OCI-M1 (cell line): ENCODE measurements at regions not wholly inside any gene's neighbourhood (a gene's known extent, or its start where the extent isn't known, plus 50 kb on each side); places are given as distances from the start of the nearest gene placed in this dataset.

Experiments used
- DNase-seq: peaks from one replicate; lab custom pipeline; 2025; lab: John Stamatoyannopoulos, UW

DNA sequence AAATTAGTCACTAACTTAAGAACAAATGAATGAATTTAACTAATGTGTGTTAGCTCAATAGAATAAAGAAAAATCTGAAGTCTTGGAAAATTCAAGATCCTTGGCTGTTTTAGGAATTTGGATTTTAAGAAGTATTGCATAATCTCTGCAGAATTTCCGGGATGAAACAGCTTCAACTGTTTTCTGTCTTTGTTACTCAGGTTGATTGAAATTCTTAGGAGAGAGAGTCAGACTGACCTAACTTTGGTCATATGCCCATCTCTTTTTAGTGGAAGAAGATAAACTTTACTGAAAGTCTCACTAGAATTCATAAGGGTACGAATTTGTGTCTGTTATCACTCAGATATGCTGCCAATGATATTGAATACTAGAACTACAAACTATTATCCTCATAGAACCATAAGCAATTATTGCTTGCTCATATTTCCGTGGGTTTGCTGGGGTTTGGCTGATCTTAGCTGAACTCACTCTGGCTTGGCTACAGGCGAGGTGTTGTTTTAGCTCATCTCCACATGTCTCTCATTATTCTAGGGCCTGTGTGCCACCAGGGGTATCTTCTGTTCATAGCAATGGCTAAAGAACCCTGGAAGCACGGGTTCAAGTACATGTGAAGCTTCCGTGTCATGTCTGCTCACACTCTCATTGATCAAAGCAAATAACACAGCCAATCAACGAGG is 257.4 kb upstream of the NOVA1 start:
- no peak for DNase-seq

DNA sequence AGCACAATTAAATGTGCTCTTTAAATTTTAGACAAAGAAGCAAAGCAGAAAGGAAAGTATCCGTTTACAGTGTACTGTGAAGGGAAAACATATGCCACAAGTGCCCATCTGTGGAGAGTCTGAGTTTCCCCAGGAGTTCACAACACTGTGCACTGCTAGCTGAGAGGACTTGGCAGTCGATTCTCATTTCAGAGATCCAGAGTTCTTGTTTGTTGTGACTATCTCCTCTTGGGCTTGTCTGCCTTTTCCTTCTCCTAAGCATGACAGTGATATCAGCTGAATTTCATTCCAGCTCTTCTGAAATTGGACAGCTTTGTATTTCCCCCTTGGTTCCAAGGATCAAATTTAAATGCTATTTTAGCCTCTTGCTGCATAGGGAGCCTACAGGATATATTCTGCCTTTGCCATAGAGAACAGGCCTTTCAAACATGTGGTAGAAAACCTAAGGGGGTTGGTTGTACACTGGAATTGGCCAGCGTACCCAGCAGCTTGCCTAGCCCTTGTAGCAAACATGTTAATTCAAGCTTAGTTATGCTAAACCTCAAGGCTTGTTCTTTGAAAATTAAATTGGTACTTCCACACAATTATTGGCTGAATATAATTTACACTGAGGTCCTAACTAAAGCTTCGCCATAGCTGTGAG is 259.2 kb upstream of the NOVA1 start:
- DNase-seq, result no peak

DNA sequence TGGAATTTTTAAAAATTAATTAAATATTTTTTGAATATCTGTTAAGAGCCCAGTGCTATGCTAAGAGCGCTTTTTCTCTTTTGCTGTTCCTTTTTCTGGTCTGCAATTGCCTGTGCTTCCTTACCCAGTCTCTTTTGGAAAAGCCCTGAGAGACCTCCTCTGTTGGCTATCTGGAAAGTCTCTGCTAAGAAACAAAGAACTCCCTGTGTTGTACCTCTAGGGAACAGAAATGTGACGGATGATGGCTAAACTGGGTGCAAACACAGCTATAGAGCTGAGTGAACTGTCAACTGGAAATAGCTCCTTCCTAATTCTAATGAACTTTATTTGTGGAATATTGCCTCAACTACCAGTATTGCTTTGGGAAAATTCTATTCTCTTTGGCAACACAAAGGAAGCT is 261.6 kb upstream of the NOVA1 start:
- no peak for DNase-seq

DNA sequence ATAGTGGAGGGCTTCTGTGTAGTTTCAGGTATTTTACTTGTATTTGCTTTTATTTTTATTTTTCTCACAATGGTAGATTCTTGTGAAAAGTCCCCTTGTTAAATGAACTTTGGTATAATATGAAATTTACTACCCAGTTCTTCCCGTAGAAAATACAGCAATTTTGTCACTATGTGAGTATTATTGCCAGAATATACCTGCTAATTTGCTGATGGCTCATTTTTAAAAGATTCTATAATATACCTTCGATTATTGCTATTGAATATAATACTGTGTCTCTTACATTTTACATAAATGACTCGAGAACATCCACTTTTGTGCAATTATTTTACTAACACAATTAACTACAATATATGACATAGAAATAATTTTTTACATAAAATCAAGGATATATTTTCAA is 262.3 kb upstream of the NOVA1 start:
- DNase-seq, result no peak

DNA sequence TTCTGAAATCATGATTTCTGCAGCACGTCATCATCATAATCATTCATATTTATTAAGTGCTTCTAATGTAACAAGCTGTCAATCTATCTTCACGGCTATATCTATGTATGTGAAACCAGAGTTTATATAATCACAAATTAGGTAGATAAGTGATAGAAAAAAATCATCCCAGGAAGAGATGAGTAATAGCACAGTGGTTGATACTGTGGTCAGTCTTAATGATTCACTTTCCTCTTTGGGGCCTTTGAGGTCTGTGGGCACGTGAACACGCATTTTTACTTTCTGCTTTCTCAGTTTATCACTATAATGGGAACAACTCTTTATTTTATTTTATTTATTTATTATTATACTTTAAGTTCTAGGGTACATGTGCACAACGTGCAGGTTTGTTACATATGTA is 265.9 kb upstream of the NOVA1 start:
- DNase-seq, result no peak

DNA sequence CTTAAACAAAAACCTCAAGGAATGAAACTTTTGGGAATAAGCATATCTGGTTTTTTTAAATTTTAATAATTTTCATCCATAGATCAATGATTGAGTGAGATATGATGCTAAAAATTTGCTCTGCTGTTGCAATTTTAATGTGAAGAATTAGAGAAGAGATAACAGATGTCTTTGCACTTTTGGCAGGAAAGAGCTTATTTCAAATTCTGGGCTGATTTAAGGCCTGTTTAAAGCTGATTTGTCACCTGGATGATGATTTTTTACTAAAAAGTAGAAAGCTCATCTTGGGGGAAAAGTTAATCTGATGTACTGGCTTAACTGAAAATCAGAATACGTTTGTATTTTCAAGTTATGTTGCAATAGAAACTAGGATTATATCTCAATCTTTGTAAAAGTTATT is 268.9 kb upstream of the NOVA1 start:
- DNase-seq, result no peak

DNA sequence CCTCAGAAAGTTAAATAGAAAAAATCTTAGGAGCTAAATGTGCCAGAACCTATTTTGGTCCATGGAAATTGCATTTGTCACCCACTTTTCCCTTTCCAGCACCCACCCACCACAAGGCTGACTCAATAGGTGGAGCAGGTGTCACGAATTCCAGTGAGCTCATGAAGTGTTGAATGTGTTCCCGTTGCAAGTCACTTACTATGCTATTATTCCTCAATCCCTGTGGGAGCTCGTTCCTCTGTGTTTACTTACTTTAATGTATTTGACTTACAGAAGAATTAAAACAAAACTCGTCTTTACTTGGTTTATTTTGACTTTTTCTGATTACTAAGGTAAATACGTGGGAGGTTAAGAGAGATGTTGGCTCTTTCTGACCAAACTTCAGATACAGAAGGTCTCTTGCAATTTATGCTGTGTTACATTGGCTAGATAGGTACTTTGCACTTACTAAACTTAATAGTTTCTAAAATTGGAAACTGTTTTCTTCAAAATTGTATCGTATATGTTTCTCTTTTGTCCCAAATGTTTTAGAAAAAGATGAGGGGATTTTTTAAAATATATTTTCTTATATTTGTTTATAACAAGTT is 269.4 kb upstream of the NOVA1 start:
- no peak for DNase-seq

DNA sequence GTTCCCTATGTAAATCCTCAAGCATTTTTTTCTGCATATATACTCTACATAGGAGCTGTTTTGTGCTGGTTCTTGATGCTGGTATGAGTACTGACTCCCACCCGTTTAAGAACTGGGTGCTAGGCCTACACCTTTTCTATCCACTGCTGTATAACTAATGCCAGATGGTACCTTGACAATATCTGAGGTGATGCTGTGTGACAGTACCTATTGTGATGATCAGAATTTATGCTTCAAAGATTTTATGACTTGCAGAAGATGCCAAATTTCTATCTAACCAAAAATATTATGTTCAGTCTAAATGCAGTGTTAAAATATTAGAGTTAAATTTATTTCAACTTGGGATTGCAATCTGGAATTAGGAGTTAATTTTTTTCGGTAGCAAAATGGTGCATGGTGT is 272.3 kb upstream of the NOVA1 start:
- no peak for DNase-seq

DNA sequence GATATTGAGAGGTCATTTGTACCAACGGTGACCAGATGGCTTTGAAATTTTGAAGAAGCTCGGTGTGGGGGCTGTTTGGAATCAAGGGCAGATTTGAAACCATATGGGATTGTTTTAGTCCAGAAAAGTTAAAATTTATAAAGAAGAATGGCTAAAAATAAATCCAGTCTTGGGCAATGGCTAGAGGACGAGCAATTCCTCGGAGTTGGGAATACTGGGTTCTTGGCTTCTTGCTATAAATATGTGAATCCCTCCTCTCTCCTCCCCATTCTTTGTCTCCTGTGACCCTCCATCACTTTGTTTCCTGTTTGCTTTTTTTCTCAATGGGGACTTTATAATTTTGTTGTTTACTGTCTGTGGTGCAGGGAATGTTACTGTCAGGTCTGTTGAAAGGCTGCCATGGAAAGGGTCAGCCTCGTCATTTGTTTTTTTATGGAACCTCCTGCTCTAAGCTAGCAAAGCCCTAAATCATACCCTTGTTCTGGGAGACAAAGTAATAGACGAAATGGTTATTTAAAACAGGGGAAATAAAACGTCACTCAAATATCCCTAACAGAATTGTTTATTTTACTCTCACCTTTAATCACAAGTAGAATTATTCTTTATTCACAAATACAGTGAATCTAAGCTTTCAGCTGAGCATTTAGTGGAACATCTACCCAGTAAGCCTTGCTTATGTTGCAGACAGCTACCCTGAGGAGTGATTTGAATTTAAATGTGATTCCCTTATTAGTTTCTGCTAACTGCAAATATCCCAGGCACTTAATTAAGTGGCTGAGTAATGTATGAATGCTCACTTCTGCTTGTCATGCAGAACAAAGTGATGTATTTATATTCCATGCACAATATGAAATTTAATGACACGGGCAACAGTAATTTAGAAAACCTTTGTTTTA is 273.1 kb upstream of the NOVA1 start:
- DNase-seq, result no peak

DNA sequence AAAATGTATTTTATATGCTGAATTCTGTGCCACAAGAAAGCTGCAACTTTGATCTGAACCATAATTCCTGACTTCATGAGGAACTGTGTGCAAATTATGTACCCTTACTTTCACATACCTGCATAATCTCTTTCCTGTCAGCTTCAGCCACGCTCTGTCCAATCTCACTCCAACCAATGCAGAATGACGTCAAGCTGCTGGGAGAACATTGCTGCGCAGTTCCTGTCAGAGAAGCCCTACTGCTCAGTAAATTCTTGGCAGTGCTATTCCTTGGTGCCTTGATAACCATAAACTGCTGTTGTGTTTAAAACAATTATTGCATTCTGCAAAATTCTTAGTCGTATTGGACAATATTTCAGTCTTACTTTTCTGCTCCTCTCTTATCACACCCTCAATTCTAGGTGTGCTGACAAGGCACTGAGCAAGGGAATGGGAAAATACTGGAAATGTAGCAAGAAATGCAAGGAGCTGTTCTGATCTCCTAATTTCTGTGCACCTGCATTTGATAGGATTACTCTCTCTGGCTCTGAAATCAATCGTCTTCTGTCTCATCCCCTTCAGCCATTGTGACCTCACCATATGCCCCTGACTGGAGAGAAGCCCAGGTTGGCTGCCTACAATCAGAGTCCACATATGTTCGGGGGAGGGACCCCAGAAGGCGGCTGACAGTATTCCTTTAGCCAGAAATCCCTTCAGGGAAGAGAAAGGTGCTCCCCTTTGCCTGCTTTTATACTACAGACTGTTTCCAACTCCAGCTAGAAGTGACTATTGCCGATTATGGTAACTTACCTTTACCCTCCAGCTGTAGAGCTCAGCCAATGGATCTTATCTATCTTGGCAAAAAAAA is 274.9 kb upstream of the NOVA1 start:
- DNase-seq, result no peak

DNA sequence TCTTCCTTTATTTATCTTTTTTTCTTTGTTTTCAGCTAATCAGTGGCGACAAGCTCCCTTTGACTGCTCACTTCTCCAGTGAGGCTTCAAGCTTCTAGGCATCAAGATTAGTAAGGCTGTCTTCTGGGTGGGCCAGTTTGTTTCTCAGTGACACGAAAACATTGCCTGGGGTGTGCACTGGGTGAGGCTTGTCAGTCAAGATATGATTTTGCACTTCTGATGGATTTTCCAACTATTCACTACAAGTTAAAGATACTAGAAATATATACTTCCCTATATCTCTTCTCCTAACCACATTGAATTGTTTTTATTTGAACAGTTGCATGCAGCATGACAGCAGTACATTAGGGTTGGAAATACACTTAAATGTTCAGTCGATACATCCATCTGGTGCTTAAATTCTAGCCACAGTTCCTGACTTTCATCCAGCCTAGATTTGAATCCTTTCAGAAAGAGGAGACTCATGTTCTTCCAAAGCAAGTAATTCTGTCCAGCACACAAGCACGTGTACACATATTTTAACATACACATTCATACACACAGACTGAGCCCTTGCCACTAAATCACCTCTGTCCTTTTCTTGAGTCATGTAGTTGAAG is 275.6 kb upstream of the NOVA1 start:
- no peak for DNase-seq

DNA sequence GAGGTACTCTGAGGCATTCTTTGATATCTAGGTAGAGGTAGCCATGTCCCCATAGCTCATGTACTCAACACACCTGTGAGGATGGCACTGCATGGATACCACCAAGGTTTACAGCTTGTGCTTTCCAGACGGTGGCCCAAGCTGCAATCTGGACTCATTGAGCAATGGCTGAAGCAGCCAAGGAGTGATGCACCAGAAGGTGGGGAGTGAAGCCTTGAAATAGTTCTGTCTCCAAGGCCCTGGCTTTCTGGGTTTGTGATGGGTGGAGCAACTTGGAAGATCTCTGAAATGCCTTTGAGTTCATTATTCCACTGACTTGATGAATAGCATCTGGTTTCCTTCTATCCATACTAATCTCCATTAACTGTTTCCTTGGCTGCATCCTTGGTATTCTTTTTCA is 290.0 kb upstream of the NOVA1 start:
- no peak for DNase-seq

DNA sequence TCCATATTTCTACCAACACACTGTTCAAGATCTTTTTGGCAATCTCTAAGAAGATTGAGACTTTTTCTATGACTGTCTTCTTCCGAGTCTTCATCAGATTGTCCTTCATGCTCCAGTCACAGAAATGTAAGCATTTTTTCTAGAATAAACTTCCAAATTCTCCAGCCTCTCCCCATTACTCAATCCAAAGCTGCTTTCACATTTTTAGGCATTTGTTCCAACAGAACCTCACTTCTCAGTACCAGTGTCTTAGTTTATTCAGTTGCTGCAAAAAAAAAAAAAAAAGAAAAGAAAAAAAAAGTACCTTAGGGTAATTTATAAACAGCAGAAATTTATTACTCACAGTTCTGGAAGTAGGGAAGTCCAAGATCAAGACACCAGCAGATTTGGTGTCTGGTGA is 290.8 kb upstream of the NOVA1 start:
- DNase-seq, result no peak

DNA sequence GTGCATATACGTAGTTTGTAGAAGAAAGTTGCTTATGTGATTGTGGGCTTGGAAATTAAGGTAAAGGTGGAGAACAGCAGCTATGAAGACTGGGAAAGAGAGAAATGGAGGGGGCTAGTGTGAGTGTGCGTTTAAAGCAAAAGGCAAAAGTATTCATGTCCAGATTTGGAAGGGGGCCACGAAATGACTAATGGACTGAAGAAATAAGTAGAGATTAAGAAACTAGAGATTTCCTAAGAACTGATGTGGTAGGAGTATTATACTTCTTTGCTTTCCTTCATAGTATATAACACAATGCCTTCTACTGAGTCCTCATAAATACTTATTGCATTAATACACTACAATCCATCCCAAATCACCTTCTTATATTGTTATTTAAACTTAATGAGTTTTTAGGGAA is 298.6 kb upstream of the NOVA1 start:
- no peak for DNase-seq

DNA sequence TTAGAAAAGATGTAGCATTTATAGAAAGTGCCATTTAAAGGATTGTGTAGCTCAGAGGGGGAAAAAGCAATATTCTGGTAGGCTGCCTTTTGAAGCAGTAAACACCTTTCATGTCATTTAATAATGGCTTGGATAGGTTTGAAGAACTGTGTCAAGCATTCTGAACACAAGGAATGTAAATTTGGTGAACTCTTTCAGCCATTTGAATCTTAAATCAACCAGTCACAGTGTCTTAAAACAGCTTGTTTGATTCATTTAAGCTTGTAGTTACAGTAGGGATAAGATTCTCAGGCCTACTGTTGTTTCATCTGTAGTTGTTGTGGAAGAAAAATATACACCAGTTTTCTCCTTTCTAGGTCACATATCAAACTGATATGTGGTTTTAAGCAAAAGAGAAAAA is 299.4 kb upstream of the NOVA1 start:
- no peak for DNase-seq

DNA sequence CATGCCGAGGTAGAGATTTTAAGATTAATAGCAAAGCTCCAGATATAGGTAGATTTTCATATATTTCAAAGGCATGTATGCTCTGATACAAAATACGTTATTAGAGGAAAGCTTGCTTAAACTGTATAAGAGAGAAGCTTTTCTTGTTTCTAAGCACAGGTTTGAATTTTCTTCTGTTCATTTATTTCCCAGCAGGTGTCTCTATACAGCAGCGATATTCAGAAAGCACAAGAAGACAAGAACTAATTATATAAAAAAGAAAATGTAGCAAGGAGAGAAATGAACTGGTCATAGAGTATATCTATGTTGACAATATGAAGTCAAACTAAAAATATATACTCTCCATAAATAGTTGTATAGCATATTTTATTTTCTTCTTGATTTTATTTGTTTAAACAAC is 307.4 kb upstream of the NOVA1 start:
- DNase-seq, result no peak

DNA sequence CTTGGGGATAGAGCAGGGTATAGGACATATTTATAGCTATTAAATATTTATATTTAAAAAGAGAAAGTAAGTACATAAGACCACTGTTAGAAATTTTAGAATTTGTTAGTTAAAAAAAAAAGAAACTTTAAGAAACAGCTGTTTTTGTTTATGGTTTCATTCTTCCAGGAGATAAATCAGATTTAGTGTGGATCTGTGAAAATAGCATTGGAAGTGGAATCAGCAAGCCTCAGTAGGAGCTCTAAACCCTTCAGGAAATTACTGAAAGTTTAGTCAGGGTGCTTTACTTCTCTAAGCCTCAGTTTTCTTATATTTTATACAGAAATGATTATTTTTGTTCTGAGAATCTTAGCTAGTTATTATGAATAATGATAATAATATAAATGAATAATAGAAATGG is 316.0 kb upstream of the NOVA1 start:
- no peak for DNase-seq

DNA sequence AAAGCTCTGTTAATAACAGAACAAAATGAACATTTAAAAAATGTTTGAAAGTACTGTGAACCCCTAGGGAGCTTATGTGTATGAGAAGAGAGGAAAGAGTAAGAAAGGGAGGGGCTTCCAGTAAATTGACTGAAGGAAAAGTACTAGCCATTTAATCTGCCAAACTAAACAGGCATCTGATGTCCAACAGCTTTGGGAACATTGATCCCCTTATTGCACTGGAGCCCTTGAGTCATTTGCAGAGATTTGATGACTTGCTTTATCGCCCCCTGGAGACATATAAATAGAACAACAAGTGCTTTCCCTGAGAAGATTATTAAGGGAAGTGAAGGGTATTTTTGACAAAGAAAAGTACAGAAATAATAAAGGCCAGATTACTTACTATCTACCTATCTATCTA is 319.3 kb upstream of the NOVA1 start:
- DNase-seq, result peak; percentile 22

DNA sequence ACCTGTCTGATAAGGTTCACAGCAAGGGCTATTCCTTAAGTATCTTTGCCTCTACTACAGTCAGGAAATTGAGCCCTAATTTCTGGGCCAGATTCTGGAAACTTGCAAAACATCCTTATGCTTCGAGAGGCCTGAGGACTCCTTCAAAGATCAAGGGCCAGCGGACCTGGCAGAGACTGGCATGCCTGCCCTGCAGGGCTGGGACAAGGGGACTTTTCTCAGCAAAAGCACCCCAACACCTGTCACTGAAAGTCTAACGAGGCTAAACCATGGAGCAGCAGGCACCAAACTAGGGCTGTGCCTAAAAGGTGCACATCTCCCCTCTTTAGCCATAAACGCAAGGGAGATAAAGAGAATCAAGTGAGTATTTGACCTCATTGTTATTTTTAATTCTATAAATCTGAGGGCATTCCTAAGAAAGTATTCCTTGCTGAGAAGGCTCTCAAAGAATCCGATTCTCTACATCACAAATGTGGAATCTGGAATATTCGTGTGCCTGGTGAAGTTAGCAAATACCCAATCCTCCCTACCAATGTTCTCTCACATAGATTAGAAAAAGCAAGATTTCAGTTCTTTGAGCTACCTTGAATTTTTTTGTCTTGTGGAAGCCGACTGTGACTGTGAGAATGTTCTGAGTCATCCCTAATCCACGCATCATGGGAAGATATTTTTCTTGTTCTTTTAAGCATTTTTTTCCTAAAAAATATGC is 328.2 kb upstream of the NOVA1 start:
- DNase-seq, result no peak

DNA sequence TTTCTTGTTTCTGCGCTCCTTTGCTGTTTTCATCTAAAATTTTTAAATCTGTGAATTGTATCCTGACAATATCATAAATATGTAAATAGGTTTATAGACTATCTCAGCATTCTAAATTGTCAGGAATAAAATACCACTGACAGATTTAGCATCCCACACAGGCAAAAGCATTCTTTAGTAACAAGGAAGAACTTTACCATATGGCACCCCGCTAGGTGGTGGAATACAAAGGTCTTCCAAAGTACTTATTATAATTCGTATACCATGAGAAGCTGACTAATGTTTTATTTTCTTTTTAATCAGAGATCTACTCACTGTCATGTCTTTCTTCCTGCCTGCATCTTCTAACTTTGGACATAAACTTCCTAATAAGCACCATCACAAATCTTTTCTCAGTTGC is 328.8 kb upstream of the NOVA1 start:
- no peak for DNase-seq

DNA sequence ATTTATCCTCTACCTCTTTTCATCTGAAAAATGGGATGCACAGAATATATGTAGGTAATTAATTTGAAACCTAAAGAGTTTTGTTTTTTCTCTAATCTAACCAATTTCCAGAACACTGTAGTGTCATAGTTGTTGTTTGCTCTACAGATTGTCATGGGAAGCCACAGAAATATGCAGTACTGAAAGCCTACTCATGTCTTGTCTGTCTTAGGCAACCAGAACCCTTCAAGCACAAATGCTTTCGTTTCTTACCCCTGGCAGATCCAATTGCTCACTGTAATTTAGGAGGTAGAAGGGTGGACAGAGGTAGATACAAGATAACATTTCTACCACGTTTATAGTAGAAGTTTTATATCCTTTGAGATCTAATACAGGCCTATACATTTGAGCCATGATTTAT is 330.2 kb upstream of the NOVA1 start:
- no peak for DNase-seq
